SK-N-SH treated with all-trans-retinoic acid at 6 μM for 48 hours (cell line): ENCODE measurements at regions not wholly inside any gene's neighbourhood (a gene's known extent, or its start where the extent isn't known, plus 50 kb on each side); places are given as distances from the start of the nearest gene placed in this dataset.

Experiments used
- ATAC-seq: fragments of 200-7000 bp; cut with Tn5 transposase; 3 replicates; pipeline ENCODE4 v1.9.1; 2020; ENCODE audit warnings: mild to moderate bottlenecking, moderate library complexity
- ARNTL ChIP-seq: fragments of 450-650 bp; formaldehyde crosslinking; IDR thresholded peaks from 2 replicates; pipeline ENCODE4 v1.5.0; 2020; ENCODE audit warnings: low read depth, mild to moderate bottlenecking, moderate library complexity, borderline replicate concordance
- BACH2 ChIP-seq: fragments of 250-450 bp; sonication (Bioruptor Pico); IDR thresholded peaks from 2 replicates; pipeline ENCODE4 v1.9.0; 2021; ENCODE audit warnings: mild to moderate bottlenecking, borderline replicate concordance
- CSDC2 ChIP-seq: fragments of 250-450 bp; sonication (Bioruptor Pico); IDR thresholded peaks from 2 replicates; pipeline ENCODE4 v1.5.0; 2020; ENCODE audit warnings: mild to moderate bottlenecking, moderate library complexity
- ISL1 ChIP-seq: fragments of 250-450 bp; sonication (Bioruptor Pico); IDR thresholded peaks from 2 replicates; pipeline ENCODE4 v2.1.2; 2022; ENCODE audit warnings: mild to moderate bottlenecking, moderate library complexity
- OSR1 ChIP-seq: fragments of 250-450 bp; sonication (Bioruptor Pico); IDR thresholded peaks from 2 replicates; pipeline ENCODE4 v1.8.0; 2022; ENCODE audit warnings: moderate library complexity, mild to moderate bottlenecking, inconsistent platforms
- PPARA ChIP-seq: fragments of 250-450 bp; sonication (Bioruptor Pico); IDR thresholded peaks from 2 replicates; pipeline ENCODE4 v1.5.0; 2020; ENCODE audit warnings: mild to moderate bottlenecking, borderline replicate concordance
- RARB ChIP-seq: fragments of 250-450 bp; sonication (Bioruptor Pico); IDR thresholded peaks from 2 replicates; pipeline ENCODE4 v1.8.0; 2021; ENCODE audit warnings: mild to moderate bottlenecking, moderate library complexity
- SNAI2 ChIP-seq: fragments of 250-450 bp; sonication (Bioruptor Pico); IDR thresholded peaks from 2 replicates; pipeline ENCODE4 v1.5.0; 2020; ENCODE audit warnings: mild to moderate bottlenecking, moderate library complexity
- TCF4 ChIP-seq: fragments of 250-450 bp; sonication (Bioruptor Pico); IDR thresholded peaks from 2 replicates; pipeline ENCODE4 v1.8.0; 2021; ENCODE audit warnings: mild to moderate bottlenecking, moderate library complexity, borderline replicate concordance
- ZFP3 ChIP-seq: fragments of 250-450 bp; sonication (Bioruptor Pico); IDR thresholded peaks from 2 replicates; pipeline ENCODE4 v1.5.0; 2020; ENCODE audit warnings: mild to moderate bottlenecking, moderate library complexity
- ZNF565 ChIP-seq: fragments of 450-650 bp; formaldehyde crosslinking; conservative IDR thresholded peaks from 2 replicates; pipeline ENCODE4 v1.5.0; 2020; ENCODE audit warnings: low read depth, mild to moderate bottlenecking, moderate library complexity
- ZNF8 ChIP-seq: fragments of 450-650 bp; formaldehyde crosslinking; IDR thresholded peaks from 2 replicates; pipeline ENCODE4 v1.5.0; 2020; ENCODE audit warnings: mild to moderate bottlenecking, moderate library complexity
- TF ChIP-seq, protein P1 (sequence below): fragments of 250-450 bp; sonication (Bioruptor Pico); IDR thresholded peaks from 2 replicates; pipeline ENCODE4 v1.5.1; 2021; ENCODE audit warnings: mild to moderate bottlenecking, moderate library complexity
- TF ChIP-seq, protein P2 (sequence below): fragments of 250-450 bp; sonication (Bioruptor Pico); IDR thresholded peaks from 2 replicates; pipeline ENCODE4 v1.8.0; 2020; ENCODE audit warnings: mild to moderate bottlenecking, moderate library complexity, borderline replicate concordance
- TF ChIP-seq, protein P3 (sequence below): fragments of 250-450 bp; sonication (Bioruptor Pico); IDR thresholded peaks from 2 replicates; pipeline ENCODE4 v1.5.1; 2020; ENCODE audit warnings: low read depth, mild to moderate bottlenecking, moderate library complexity
- TF ChIP-seq, protein P4 (sequence below): fragments of 250-450 bp; sonication (Bioruptor Pico); IDR thresholded peaks from 2 replicates; pipeline ENCODE4 v1.5.0; 2020; ENCODE audit warnings: mild to moderate bottlenecking, moderate library complexity
- TF ChIP-seq, protein P5 (sequence below): fragments of 250-450 bp; sonication (Bioruptor Pico); IDR thresholded peaks from 2 replicates; pipeline ENCODE4 v1.8.0; 2021; ENCODE audit warnings: low read depth, mild to moderate bottlenecking, moderate library complexity, borderline replicate concordance

DNA sequence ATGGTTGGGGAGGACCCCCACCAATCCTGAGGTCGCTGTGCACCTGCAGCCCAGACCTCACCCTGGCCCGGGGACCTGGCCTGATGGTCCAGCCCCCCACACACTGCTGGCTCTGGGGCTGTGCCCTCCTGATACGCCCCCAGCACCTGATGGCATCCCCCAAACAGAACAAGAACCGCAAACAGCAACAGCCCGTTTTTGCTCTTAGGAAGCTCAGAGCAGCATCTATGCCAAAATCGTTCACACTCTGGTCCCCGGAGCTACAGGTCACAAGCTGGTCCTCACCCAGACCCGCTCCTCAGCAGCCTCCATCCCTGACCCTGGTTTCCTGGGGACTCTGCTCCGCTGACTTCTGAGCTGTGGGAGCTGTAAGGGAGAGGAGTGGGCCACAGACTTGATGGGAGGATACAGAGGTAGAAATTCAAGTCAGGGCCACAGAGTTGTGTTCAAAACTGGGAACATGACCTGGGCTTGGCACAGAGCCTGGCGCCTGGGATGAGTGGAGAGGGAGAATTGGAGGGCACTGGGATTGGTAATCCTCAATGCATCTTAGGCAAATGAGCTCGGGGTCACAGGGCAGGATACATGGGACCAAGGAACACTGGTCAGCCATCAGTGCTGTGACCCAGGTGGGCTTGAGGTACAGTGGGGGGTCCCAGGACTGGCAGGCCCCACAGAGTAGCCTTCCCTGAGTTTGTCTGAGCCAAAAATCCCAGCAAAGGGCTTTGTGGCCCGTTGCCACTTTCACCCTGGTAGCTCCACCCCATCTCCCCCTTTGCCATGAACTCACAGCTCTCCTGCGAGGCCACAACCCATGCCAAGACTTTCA lies 170.9 kb upstream of the RTL1 start (continued):
- TF ChIP-seq, protein P1, sequence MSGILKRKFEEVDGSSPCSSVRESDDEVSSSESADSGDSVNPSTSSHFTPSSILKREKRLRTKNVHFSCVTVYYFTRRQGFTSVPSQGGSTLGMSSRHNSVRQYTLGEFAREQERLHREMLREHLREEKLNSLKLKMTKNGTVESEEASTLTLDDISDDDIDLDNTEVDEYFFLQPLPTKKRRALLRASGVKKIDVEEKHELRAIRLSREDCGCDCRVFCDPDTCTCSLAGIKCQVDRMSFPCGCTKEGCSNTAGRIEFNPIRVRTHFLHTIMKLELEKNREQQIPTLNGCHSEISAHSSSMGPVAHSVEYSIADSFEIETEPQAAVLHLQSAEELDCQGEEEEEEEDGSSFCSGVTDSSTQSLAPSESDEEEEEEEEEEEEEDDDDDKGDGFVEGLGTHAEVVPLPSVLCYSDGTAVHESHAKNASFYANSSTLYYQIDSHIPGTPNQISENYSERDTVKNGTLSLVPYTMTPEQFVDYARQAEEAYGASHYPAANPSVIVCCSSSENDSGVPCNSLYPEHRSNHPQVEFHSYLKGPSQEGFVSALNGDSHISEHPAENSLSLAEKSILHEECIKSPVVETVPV (CRISPR knock-in tag), result no peak
- TF ChIP-seq ZFP3 (CRISPR knock-in tag) (no peak), TCF4 (CRISPR knock-in tag) (no peak), PPARA (CRISPR knock-in tag) (no peak), ISL1 (CRISPR knock-in tag) (no peak), CSDC2 (CRISPR knock-in tag) (no peak), SNAI2 (no peak), ARNTL (no peak), BACH2 (no peak), ZNF8 (CRISPR knock-in tag) (no peak)
- TF ChIP-seq, protein P2, sequence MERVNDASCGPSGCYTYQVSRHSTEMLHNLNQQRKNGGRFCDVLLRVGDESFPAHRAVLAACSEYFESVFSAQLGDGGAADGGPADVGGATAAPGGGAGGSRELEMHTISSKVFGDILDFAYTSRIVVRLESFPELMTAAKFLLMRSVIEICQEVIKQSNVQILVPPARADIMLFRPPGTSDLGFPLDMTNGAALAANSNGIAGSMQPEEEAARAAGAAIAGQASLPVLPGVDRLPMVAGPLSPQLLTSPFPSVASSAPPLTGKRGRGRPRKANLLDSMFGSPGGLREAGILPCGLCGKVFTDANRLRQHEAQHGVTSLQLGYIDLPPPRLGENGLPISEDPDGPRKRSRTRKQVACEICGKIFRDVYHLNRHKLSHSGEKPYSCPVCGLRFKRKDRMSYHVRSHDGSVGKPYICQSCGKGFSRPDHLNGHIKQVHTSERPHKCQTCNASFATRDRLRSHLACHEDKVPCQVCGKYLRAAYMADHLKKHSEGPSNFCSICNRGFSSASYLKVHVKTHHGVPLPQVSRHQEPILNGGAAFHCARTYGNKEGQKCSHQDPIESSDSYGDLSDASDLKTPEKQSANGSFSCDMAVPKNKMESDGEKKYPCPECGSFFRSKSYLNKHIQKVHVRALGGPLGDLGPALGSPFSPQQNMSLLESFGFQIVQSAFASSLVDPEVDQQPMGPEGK (CRISPR knock-in tag), result no peak
- TF ChIP-seq, protein P3, sequence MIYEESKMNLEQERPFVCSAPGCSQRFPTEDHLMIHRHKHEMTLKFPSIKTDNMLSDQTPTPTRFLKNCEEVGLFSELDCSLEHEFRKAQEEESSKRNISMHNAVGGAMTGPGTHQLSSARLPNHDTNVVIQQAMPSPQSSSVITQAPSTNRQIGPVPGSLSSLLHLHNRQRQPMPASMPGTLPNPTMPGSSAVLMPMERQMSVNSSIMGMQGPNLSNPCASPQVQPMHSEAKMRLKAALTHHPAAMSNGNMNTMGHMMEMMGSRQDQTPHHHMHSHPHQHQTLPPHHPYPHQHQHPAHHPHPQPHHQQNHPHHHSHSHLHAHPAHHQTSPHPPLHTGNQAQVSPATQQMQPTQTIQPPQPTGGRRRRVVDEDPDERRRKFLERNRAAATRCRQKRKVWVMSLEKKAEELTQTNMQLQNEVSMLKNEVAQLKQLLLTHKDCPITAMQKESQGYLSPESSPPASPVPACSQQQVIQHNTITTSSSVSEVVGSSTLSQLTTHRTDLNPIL (CRISPR knock-in tag), result no peak

DNA sequence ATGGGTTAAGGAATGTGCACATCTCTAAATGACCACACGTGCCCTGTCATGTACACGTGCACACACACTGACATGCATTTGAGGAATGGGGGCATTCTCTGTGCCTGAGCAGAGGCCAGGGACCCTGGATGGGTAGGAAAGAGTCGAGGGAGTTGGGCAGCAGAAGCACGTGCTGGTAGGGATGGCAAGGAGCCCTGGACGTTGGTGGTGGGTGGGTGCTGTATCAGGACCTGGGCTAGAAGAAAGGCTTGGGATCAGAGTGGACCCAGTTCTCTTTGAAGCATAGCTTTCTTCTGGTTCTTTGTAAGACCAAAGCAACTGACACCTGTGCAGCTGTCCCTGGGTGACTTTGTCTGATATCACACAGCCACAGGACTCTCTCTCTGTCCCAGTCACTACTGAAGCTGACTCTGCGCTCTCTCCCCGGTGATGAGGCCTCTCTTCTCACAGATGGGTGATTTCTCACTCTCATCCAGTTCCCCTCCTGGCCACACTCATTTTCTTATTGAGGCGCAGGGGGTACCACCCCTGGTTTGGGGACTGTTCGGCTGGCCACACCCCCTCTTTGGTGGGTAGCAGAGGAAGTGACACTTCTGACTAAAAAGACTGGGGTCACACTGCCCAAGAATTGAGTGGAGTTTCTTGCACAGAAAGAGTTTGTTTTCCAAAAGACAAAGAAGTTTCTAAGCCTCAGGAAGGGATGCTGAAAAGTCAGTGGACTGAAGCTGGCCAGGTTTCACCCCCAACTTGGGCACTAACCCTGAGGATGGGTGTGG lies 171.7 kb upstream of the RTL1 start:
- TF ChIP-seq SNAI2 (no peak), OSR1 (no peak), ZFP3 (CRISPR knock-in tag) (no peak), RARB (no peak), ZNF565 (no peak), CSDC2 (CRISPR knock-in tag) (no peak)
- TF ChIP-seq, protein P4, sequence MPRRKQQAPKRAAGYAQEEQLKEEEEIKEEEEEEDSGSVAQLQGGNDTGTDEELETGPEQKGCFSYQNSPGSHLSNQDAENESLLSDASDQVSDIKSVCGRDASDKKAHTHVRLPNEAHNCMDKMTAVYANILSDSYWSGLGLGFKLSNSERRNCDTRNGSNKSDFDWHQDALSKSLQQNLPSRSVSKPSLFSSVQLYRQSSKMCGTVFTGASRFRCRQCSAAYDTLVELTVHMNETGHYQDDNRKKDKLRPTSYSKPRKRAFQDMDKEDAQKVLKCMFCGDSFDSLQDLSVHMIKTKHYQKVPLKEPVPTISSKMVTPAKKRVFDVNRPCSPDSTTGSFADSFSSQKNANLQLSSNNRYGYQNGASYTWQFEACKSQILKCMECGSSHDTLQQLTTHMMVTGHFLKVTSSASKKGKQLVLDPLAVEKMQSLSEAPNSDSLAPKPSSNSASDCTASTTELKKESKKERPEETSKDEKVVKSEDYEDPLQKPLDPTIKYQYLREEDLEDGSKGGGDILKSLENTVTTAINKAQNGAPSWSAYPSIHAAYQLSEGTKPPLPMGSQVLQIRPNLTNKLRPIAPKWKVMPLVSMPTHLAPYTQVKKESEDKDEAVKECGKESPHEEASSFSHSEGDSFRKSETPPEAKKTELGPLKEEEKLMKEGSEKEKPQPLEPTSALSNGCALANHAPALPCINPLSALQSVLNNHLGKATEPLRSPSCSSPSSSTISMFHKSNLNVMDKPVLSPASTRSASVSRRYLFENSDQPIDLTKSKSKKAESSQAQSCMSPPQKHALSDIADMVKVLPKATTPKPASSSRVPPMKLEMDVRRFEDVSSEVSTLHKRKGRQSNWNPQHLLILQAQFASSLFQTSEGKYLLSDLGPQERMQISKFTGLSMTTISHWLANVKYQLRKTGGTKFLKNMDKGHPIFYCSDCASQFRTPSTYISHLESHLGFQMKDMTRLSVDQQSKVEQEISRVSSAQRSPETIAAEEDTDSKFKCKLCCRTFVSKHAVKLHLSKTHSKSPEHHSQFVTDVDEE (CRISPR knock-in tag), result no peak
- TF ChIP-seq, protein P5, sequence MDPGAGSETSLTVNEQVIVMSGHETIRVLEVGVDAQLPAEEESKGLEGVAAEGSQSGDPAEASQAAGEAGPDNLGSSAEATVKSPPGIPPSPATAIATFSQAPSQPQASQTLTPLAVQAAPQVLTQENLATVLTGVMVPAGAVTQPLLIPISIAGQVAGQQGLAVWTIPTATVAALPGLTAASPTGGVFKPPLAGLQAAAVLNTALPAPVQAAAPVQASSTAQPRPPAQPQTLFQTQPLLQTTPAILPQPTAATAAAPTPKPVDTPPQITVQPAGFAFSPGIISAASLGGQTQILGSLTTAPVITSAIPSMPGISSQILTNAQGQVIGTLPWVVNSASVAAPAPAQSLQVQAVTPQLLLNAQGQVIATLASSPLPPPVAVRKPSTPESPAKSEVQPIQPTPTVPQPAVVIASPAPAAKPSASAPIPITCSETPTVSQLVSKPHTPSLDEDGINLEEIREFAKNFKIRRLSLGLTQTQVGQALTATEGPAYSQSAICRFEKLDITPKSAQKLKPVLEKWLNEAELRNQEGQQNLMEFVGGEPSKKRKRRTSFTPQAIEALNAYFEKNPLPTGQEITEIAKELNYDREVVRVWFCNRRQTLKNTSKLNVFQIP, result no peak
- TF ChIP-seq, protein P1 (CRISPR knock-in tag), result no peak
- ATAC-seq, result no peak
